Central memory CD8-positive, alpha-beta T cell (primary cell): ENCODE measurements at regions not wholly inside any gene's neighbourhood (a gene's known extent, or its start where the extent isn't known, plus 50 kb on each side); places are given as distances from the start of the nearest gene placed in this dataset.

ENCODE experiments used
- ATAC-seq: fragments of 150-1000 bp; cut with Tn5 transposase; replicated peaks from 2 replicates; pipeline ENCODE4 v1.10.0; 2022; ENCODE audit warnings: mild to moderate bottlenecking, moderate FRiP score, moderate number of reproducible peaks; ENCODE audit not compliant: poor library complexity, severe bottlenecking; ENCODE audit errors: extremely low read depth
- DNase-seq, 2 donors: peaks; one replicate each; pipeline ENCODE4 v3.0.0; 2021; ENCODE audit warnings: low spot score in 2 of 2
- H3K27ac Mint-ChIP-seq: one replicate; pipeline ENCODE4 v1.8.0; 2022; ENCODE audit warnings: low read depth, mild to moderate bottlenecking, moderate library complexity, mixed read lengths
- H3K27me3 Mint-ChIP-seq: one replicate; pipeline ENCODE4 v1.8.0; 2022; ENCODE audit warnings: mixed read lengths
- H3K36me3 Mint-ChIP-seq: one replicate; pipeline ENCODE4 v1.8.0; 2022; ENCODE audit warnings: mild to moderate bottlenecking, moderate library complexity, mixed read lengths; ENCODE audit not compliant: insufficient read depth
- H3K4me1 Mint-ChIP-seq: one replicate; pipeline ENCODE4 v1.8.0; 2022; ENCODE audit warnings: mixed read lengths
- H3K4me3 Mint-ChIP-seq: one replicate; pipeline ENCODE4 v1.8.0; 2022; ENCODE audit warnings: mild to moderate bottlenecking, moderate library complexity, mixed read lengths
- H3K9me3 Mint-ChIP-seq: one replicate; pipeline ENCODE4 v1.8.0; 2022; ENCODE audit warnings: mixed read lengths

DNA sequence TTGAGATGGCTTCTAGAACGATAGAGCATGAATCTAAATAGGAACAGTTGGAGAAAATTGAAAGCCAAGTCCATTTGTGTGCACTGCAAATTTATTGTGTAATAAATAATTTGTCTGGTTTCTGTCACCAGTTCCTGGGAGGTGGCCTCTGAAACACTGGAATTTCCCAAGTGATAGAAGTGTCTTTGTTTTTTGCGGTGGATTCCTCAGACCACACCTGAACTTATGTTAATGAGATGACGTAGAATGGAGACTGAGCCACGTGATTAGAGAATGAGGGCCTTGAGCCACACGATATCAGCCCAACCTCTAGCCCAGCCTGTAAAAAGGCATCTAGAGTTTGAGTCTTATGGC lies 105.1 kb downstream of the MSX2 start:
- Mint-ChIP-seq H3K27me3 (peaks cover 11% of the 10 kb centered on the region), H3K4me1 (no peaks in the 10 kb centered on the region), H3K27ac (no peak overlapping the region), H3K36me3 (no peaks in the 10 kb centered on the region), H3K4me3 (no peak overlapping the region), H3K9me3 (peaks cover 8% of the 10 kb centered on the region)
- DNase-seq: no peak
- no peak for ATAC-seq

- no peak for ATAC-seq
- no peak overlapping the region for H3K4me3 Mint-ChIP-seq
- H3K36me3 Mint-ChIP-seq: no peaks in the 10 kb centered on the region
- H3K4me1 Mint-ChIP-seq: no peaks in the 10 kb centered on the region
- DNase-seq: no peak
- no peak overlapping the region for H3K27ac Mint-ChIP-seq
- H3K9me3 Mint-ChIP-seq: peaks cover 8% of the 10 kb centered on the region
- peaks cover 11% of the 10 kb centered on the region for H3K27me3 Mint-ChIP-seq
Measured at GRCh38 chr5:174828804-174829510, 104.6 kb downstream of the MSX2 start.

- H3K36me3 Mint-ChIP-seq: no peaks in the 10 kb centered on the region
- peaks cover 6% of the 10 kb centered on the region for H3K9me3 Mint-ChIP-seq
- ATAC-seq: no peak
- H3K27ac Mint-ChIP-seq: no peak overlapping the region
- H3K4me3 Mint-ChIP-seq: no peak overlapping the region
- no peaks in the 10 kb centered on the region for H3K4me1 Mint-ChIP-seq
- DNase-seq: no peak
- H3K27me3 Mint-ChIP-seq: peaks cover 5% of the 10 kb centered on the region
Measured at GRCh38 chr5:174827558-174827957, 103.2 kb downstream of the MSX2 start.

- ATAC-seq (no peak), DNase-seq (no peak)
- Mint-ChIP-seq H3K27me3 (no peaks in the 10 kb centered on the region), H3K9me3 (no peaks in the 10 kb centered on the region), H3K4me1 (no peaks in the 10 kb centered on the region), H3K36me3 (no peaks in the 10 kb centered on the region), H3K4me3 (no peak overlapping the region), H3K27ac (no peak overlapping the region)
Measured at GRCh38 chr5:174825587-174825986, 101.2 kb downstream of the MSX2 start.

DNA sequence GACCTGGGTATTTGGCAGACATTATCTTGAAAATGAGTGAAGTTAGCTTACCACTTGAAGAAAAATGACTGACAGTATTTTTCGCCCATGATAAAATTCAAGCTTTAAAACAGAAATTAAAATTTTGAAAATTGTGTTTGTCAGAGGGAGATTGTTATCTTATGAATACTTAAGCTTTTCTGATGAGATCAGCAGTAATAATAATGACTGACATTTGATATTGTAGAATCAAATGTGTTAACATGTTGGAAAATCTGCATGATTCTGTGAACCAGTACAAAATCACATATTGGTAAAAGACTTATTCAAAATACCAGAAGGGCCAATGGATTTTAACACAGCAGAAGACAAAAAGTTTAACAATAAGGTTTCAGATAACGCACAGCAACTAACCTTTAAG lies 94.0 kb downstream of the MSX2 start:
- Mint-ChIP-seq H3K9me3 (peaks cover 7% of the 10 kb centered on the region), H3K4me1 (no peaks in the 10 kb centered on the region), H3K4me3 (no peak overlapping the region), H3K27ac (no peak overlapping the region), H3K27me3 (peaks cover 9% of the 10 kb centered on the region), H3K36me3 (no peaks in the 10 kb centered on the region)
- no peak for DNase-seq
- no peak for ATAC-seq

DNA sequence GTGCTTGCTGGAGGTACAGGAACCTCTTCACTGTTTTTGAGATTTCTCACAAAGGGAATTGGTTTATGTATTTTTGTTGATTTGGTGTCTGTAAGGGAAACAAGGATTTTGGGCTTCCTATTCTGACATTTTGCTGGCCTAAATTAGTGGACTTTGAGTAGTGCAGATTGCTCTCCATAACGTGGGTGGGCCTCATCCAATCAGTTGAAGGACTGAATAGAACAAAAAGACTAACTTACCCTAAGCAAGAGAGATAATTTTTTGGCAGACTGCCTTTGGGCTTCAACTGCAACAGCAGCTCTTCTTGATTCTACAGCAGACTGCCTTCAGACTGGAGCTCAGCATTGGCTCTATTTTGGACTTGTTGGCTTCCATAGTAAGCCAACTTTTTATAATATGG lies 93.2 kb downstream of the MSX2 start:
- Mint-ChIP-seq H3K27ac (no peak overlapping the region), H3K4me1 (no peaks in the 10 kb centered on the region), H3K9me3 (peaks cover 7% of the 10 kb centered on the region), H3K27me3 (peaks cover 9% of the 10 kb centered on the region), H3K36me3 (no peaks in the 10 kb centered on the region), H3K4me3 (no peak overlapping the region)
- ATAC-seq: no peak
- DNase-seq: no peak

DNA sequence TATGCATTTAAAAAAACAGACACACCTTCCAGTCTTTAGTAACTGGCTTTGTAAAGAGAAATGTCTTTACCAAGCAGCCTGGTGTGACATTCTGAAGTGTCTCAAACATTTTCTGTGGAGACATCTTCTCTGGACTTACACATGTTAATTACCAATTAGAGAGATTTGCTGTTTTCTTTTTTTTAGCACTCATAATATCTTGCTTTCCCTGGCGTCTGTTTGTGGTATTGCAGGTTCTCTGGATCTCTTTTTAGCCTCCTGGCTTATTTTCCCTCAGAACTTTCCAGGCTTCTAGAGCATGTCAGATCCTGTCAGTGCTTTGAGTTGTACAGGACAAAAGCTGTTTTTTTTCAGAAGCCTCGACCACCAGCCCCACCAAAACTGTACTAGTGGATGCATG lies 92.5 kb downstream of the MSX2 start:
- no peak overlapping the region for H3K4me3 Mint-ChIP-seq
- H3K36me3 Mint-ChIP-seq: no peaks in the 10 kb centered on the region
- H3K4me1 Mint-ChIP-seq: no peaks in the 10 kb centered on the region
- peaks cover 9% of the 10 kb centered on the region for H3K27me3 Mint-ChIP-seq
- peaks cover 7% of the 10 kb centered on the region for H3K9me3 Mint-ChIP-seq
- H3K27ac Mint-ChIP-seq: no peak overlapping the region
- ATAC-seq: no peak
- DNase-seq: no peak

DNA sequence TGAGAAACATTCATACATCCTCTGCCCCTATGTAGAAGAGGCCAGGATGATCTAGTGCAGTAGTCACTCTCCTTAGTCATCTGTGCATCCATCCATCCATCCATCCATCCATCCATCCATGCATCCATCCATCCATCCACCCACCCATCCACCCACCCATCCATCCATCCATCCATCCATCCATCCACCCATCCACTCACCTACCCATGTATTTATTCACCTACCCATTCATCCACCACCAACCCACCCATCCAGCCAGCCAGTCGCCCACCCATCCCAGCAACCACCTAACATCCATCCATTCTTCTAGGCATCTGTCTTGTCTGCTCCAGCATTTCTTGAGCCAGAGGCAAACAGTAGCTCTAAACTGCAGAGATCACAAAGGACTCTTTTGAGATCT lies 87.1 kb downstream of the MSX2 start:
- no peak for ATAC-seq
- Mint-ChIP-seq H3K36me3 (no peaks in the 10 kb centered on the region), H3K27me3 (peaks cover 9% of the 10 kb centered on the region), H3K4me1 (no peaks in the 10 kb centered on the region), H3K27ac (no peak overlapping the region), H3K9me3 (peaks cover 7% of the 10 kb centered on the region), H3K4me3 (no peak overlapping the region)
- no peak for DNase-seq

DNA sequence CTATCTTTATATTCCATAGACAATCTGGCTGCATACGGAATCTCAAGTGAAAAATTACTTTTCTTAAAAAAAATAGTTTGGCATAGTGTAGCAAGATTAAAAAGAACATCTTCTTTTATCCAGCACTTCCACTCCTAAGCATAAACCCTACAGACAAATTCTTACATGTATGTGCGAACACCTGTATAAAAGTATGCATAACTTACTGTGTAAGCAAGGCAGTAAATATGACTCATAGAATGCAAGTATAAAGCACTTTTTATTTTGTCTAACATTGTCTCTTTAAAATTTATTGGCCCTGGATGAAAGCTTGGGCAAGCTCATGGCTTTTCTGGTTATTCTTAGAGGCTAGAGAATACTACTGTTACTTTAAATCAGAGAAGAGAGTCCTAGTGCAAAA lies 86.4 kb downstream of the MSX2 start:
- Mint-ChIP-seq H3K36me3 (no peaks in the 10 kb centered on the region), H3K4me3 (no peak overlapping the region), H3K4me1 (no peaks in the 10 kb centered on the region), H3K9me3 (peaks cover 2% of the 10 kb centered on the region), H3K27ac (no peak overlapping the region), H3K27me3 (peaks cover 3% of the 10 kb centered on the region)
- no peak for ATAC-seq
- no peak for DNase-seq

DNA sequence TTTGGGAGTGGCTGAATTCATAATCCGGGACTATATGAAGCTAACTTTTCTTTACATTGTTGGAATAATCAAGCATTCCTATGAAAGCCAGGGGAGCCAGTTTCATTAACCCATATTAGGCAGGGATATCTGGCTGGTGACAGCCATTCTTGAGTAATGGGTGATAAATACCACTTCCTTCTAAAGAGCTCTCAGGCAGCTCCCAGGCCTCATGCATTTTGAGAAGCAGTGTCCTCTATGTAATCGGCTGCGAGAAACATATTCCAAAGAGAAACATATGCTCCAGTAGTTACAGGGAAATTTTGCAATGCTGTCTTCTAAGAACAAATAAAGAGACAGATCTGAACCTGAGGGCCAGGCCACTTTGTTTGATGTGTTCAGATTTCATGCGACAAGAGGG lies 83.1 kb downstream of the MSX2 start:
- no peak overlapping the region for H3K4me3 Mint-ChIP-seq
- H3K36me3 Mint-ChIP-seq: no peaks in the 10 kb centered on the region
- no peaks in the 10 kb centered on the region for H3K27me3 Mint-ChIP-seq
- H3K27ac Mint-ChIP-seq: no peak overlapping the region
- DNase-seq: no peak
- ATAC-seq: no peak
- H3K9me3 Mint-ChIP-seq: no peaks in the 10 kb centered on the region
- no peaks in the 10 kb centered on the region for H3K4me1 Mint-ChIP-seq

GRCh38 chr5:174806729-174807128 lies 82.3 kb downstream of the MSX2 start:
- H3K4me1 Mint-ChIP-seq: no peaks in the 10 kb centered on the region
- H3K36me3 Mint-ChIP-seq: no peaks in the 10 kb centered on the region
- H3K9me3 Mint-ChIP-seq: no peaks in the 10 kb centered on the region
- no peak for ATAC-seq
- no peaks in the 10 kb centered on the region for H3K27me3 Mint-ChIP-seq
- H3K4me3 Mint-ChIP-seq: no peak overlapping the region
- no peak overlapping the region for H3K27ac Mint-ChIP-seq
- no peak for DNase-seq

- Mint-ChIP-seq H3K9me3 (no peaks in the 10 kb centered on the region), H3K36me3 (no peaks in the 10 kb centered on the region), H3K4me3 (no peak overlapping the region), H3K27ac (no peak overlapping the region), H3K27me3 (peaks cover 25% of the 10 kb centered on the region), H3K4me1 (no peaks in the 10 kb centered on the region)
- no peak for DNase-seq
- no peak for ATAC-seq
Measured at GRCh38 chr5:174801798-174802197, 77.4 kb downstream of the MSX2 start.

DNA sequence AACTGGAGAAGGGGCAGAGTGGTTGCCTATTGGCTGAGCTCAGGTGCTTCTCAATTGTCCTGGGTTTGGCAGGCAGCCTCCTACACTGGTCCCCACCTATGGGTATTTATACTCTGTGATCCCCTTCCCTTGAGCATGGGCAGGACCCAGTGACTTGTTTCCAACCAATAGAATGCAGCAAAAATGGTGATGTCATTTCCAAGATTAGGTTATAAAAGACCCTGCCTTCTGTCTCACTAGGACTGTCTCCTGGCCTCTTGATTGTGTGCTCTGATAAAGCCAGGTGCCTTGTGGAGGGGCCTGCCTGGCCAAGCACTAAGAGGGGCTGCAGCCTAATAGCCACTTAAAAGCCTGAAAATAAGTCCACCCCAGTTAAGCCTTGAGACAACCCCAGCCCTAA lies 76.1 kb downstream of the MSX2 start:
- H3K9me3 Mint-ChIP-seq: no peaks in the 10 kb centered on the region
- H3K36me3 Mint-ChIP-seq: no peaks in the 10 kb centered on the region
- ATAC-seq (no peak), DNase-seq (no peak)
- peaks cover 38% of the 10 kb centered on the region for H3K27me3 Mint-ChIP-seq
- no peaks in the 10 kb centered on the region for H3K4me1 Mint-ChIP-seq
- H3K27ac Mint-ChIP-seq: no peak overlapping the region
- no peak overlapping the region for H3K4me3 Mint-ChIP-seq

DNA sequence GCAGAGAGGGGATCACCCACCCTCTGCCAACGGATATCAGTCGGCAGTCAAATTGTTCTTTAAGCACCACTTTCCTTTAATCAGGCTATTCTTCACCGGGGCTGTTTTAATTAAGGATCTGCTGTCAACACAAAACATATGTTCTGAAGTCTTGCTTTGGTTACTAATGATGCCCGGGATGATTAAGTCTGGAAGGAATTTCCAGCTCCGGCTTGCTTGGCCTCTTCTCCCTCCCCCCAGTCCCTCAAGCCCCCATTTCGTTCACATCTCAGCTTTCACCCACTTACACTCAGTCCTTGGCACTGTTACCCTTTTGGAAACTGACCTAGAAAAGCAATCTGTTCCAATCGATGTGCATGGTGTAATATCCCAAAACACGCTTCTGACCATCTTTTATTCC lies 74.7 kb downstream of the MSX2 start:
- no peak for ATAC-seq
- no peaks in the 10 kb centered on the region for H3K9me3 Mint-ChIP-seq
- no peak for DNase-seq
- H3K4me1 Mint-ChIP-seq: no peaks in the 10 kb centered on the region
- H3K27ac Mint-ChIP-seq: no peak overlapping the region
- H3K27me3 Mint-ChIP-seq: peaks cover 43% of the 10 kb centered on the region
- H3K4me3 Mint-ChIP-seq: no peak overlapping the region
- H3K36me3 Mint-ChIP-seq: no peaks in the 10 kb centered on the region
